Stimulated activated CD8-positive, alpha-beta memory T cell treated with anti-CD3 and anti-CD28 coated beads, Interleukin-15, amount 100 ng/mL, for 48 hours (primary cell): ENCODE measurements at regions not wholly inside any gene's neighbourhood (a gene's known extent, or its start where the extent isn't known, plus 50 kb on each side); places are given as distances from the start of the nearest gene placed in this dataset.

Source experiments
- DNase-seq, 2 donors: peaks; one replicate each; pipeline ENCODE4 v3.0.0-alpha.2; 2020; ENCODE audit warnings: low read depth in 2 of 2

- no peak for DNase-seq
Observed at GRCh38 chr3:14286887-14287500, 108.4 kb downstream of the LSM3 start.

DNA sequence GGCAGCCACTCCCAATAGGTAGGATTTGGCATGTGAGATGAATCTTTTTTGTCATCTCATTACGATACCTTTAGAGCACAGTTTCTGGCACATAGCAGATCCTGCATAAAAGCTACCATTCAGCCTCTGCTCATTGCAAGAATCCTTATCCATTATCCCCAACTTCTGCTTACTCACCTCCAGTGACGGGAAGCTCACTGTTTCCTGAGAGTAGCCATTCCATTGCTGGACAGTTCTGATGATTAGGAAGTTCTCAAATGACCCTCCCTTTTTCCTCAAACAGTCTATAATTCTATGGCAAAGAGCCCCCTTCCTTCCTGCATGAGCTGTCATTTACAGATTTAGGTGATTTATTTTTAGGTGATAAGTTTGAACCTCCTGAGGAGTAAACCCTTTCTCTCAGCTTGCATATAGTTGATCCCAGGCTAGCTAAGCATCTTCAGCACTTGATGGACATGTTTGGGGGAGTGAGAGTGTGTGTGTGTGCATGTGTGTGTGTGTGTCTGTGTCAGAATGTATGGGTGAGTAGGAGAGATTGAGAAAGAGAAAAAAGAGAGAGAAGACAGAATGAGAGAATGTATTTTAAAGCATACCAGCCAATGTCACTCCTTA lies 109.7 kb downstream of the LSM3 start:
- no peak for DNase-seq

- no peak for DNase-seq
Observed at GRCh38 chr3:14288833-14289451, 110.3 kb downstream of the LSM3 start.

- DNase-seq: no peak
Observed at GRCh38 chr3:14289590-14290461, 111.2 kb downstream of the LSM3 start.

DNA sequence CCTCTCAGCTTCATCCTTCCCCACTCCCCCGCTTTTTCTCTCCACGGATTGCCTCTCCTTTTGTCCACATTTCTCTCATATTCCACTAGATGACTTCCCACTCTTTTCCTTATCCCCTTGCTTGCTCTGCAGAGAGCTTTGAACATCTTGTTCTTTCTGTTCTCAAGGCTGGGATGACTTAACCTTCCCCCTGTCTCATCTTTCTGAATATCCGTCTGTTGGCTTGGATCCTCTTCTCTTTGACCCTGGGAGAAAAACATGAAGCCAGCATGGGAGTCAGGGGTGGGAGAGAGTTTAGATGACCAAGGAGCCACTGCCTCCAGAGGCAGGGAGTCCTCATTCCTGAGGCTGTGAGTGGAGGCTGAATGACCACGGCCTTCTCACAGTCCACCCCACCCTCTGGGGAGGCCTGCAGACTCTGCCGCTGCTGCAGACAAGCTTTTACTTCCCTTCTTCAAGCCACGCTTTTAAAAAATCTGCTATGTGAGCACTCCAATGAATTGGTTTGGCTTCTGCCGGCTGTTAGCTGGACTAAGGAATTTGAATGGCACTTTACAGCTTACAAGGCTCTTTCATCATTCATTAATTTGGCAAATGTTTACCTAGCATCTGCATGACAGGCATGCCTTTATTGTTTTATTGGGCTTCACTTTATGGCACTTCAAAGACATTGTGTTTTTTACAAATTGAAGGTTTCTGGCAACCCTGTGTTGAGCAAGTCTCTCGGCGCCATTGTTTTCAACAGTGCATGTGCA lies 111.6 kb upstream of the SLC6A6 start:
- DNase-seq: no peak

GRCh38 chr3:14295037-14295436 lies 107.4 kb upstream of the SLC6A6 start:
- DNase-seq: no peak

DNA sequence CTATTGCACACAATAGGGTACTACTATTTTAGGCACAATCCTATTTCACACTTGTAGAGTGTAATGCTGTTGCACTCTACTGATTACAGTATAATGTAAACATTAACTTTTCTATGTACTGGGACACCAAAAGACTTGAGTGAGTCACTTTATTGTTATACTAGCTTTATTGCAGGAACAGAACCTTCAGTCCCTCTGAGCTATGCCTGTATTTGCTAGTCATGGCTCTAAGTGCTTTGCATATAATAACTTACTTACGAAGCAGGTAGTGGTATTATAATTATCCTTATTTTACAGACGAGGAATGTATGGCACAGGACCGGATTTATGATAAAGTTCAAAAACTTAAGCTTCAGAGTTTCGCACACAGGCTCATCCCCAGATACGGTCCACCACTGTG lies 106.6 kb upstream of the SLC6A6 start:
- DNase-seq: no peak

DNA sequence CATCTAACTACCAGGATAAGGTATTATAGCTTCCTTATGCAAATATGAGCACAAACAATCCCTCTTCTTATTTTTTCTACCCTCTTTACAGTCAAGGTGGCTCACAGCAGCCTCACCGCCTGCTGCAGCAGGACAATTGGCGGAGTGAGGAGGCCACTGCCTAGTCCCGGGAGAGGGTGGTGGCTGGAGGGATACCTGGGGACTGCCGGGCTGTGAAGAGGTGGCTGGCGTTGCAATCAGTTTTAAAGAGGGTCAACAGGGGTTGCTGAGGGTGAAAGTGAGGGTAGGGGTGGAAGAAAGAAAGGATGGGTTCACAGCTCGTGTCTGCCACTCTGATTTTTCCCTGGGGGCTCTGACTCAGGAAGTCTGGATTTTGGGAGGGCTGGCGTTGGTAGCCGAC lies 105.1 kb upstream of the SLC6A6 start:
- no peak for DNase-seq

DNA sequence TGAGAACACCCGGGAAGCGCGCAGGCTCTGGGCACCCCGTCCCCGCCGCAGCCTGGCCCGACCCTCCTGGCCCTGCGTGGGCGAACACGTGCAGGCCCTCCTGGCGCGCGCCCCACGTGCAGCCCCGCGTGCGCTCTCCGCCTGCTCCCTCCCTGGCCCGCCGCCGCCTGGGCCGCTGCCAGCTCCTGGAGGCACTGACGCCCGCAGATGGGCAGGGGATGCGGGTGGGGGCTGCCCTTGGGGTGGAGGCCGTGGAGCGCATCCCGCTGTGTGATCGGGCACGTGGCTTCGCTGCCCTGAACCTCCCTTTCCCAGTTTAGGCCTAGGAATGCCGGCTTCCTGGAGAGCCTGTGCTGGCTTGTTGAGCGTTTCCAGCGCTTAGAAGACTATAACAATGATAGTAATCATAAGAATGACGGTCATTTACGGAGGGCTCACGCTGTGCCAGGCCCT lies 104.6 kb upstream of the SLC6A6 start:
- no peak for DNase-seq

GRCh38 chr3:14298442-14298841 lies 104.0 kb upstream of the SLC6A6 start:
- DNase-seq: no peak

GRCh38 chr3:14298991-14299555 lies 103.3 kb upstream of the SLC6A6 start:
- no peak for DNase-seq

- no peak for DNase-seq
Observed at GRCh38 chr3:14299767-14300166, 102.6 kb upstream of the SLC6A6 start.

DNA sequence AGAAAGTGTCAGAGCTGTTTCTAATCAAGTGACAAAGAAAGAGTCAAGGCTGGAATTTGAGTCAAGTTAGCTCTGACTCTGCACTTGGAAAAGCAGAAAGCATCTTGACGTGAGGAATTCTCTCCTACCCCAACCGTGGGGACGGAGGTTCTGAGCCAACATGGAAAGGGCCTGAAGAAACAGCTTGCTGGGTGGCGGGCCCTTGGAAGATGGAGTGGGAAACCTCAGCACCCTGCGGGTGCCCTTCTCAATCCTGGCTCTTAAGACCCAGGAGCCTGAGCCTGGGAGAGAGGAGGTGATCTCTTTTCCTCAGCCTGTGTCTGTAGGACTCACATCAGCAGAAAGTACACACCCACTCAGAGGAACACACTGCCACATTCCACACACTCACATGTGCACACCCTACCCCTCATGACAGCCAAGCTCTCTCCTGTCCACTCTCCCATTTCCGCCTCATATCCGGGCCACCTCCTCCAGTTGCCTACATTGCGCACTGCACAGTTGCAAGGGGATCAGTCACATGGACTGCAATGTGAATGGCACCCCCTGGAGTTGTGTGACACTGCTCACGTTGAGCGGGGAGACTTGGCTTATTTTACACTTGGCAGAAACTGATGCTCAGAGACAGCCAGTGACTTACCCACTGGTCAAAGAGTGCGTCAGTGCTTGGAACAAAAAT lies 101.5 kb upstream of the SLC6A6 start:
- no peak for DNase-seq

DNA sequence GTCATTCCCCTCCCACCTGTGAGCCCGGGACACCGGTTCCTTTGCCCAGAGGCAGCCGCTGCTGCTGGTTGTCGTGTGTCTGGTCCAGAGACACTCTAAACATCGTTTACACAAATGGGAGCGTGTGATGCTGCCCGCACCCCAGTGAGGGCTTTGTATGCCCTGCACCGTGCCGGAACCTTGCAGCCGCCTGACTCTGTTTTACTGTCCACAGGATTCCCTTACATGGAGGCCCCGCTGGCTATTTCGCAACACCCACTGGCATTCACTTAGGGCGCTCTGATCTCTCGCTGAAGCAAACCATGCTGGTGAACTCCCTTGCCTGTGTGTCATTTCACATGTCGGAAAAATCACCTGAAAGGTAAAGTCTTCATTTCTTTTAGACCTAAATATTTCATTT lies 100.8 kb upstream of the SLC6A6 start:
- no peak for DNase-seq

GRCh38 chr3:14303336-14304100 lies 98.9 kb upstream of the SLC6A6 start:
- DNase-seq: no peak

GRCh38 chr3:14304101-14305045 lies 98.0 kb upstream of the SLC6A6 start:
- no peak for DNase-seq

DNA sequence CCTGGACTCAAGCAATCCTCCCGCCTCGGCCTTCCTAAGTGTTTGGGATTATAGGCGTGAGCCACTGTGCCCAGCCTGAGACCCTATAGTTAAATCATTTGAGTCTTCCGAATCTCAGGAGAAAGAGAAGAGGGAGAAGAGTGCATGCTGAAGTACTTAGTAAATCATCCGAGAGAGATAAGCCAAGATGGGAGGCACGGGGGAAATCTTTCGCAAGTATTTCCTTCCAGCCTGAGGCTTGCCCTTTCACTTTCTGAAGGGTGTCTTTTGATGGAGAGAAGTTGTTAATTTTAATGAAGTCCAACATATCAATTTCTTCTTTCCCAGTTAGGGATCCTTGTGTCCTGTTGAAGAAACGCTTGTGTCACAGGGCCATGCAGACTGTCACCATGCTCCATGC lies 97.1 kb upstream of the SLC6A6 start:
- DNase-seq: no peak

- no peak for DNase-seq
Observed at GRCh38 chr3:14306142-14306541, 96.3 kb upstream of the SLC6A6 start.
